MCF 10A (cell line): ENCODE measurements at regions not wholly inside any gene's neighbourhood (a gene's known extent, or its start where the extent isn't known, plus 50 kb on each side); places are given as distances from the start of the nearest gene placed in this dataset.

ENCODE experiments used
- BruUV-seq: library from RNA; stranded (reverse); fragments of 400-500 nt; replicated peaks from 2 replicates; lab custom pipeline; 2021; lab: Mats Ljungman, UMichigan
- CTCF ChIA-PET: fragments of 300-600 bp; sonication (Branson Sonifier 250); formaldehyde crosslinking; extraction: SDS; loops from one replicate; lab custom pipeline; 2021; ENCODE audit warnings: antibody characterized with exemption, inconsistent platforms; lab: Yijun Ruan, JAX
- POLR2A ChIA-PET: fragments of 300-600, 350-650 bp; sonication (Branson Sonifier 250); formaldehyde crosslinking; extraction: SDS; loops from one replicate; lab custom pipeline; 2020; ENCODE audit warnings: antibody characterized with exemption, inconsistent platforms; lab: Yijun Ruan, JAX
- DNase-seq: peaks from one replicate; pipeline ENCODE4 v3.0.0-alpha.2; 2018; ENCODE audit not compliant: unreplicated experiment
- H3K27ac Mint-ChIP-seq: one replicate; pipeline ENCODE4 v1.8.0; 2022; ENCODE audit warnings: mild to moderate bottlenecking, low read depth, mixed read lengths; ENCODE audit not compliant: unreplicated experiment
- H3K27me3 Mint-ChIP-seq: one replicate; pipeline ENCODE4 v1.8.0; 2022; ENCODE audit warnings: mixed read lengths; ENCODE audit not compliant: insufficient read depth, unreplicated experiment
- H3K36me3 Mint-ChIP-seq: one replicate; pipeline ENCODE4 v1.8.0; 2022; ENCODE audit warnings: mild to moderate bottlenecking, moderate library complexity, mixed read lengths; ENCODE audit not compliant: insufficient read depth, unreplicated experiment
- H3K4me1 Mint-ChIP-seq: one replicate; pipeline ENCODE4 v1.8.0; 2022; ENCODE audit warnings: mixed read lengths; ENCODE audit not compliant: insufficient read depth, unreplicated experiment
- H3K4me3 Mint-ChIP-seq: one replicate; pipeline ENCODE4 v1.8.0; 2022; ENCODE audit warnings: mild to moderate bottlenecking, moderate library complexity, mixed read lengths; ENCODE audit not compliant: unreplicated experiment
- H3K9me3 Mint-ChIP-seq: one replicate; pipeline ENCODE4 v1.8.0; 2022; ENCODE audit warnings: mixed read lengths; ENCODE audit not compliant: unreplicated experiment
- CTCF ChIP-seq: fragments of 200-600 bp; IDR thresholded peaks from one replicate; pipeline ENCODE4 v1.8.0; 2022; ENCODE audit warnings: antibody characterized with exemption, mild to moderate bottlenecking; ENCODE audit not compliant: unreplicated experiment
- intact Hi-C: fragments of 100-400 bp; cut with micrococcal nuclease; formaldehyde crosslinking; loops from 2 replicates; pipeline ENCODE4 v1.14.1; 2022

- Mint-ChIP-seq H3K27me3 (no peaks in the 10 kb centered on the region), H3K36me3 (no peaks in the 10 kb centered on the region), H3K4me1 (no peaks in the 10 kb centered on the region), H3K9me3 (no peaks in the 10 kb centered on the region), H3K27ac (no peak overlapping the region), H3K4me3 (no peak overlapping the region)
- ChIA-PET CTCF (no interaction called here), POLR2A (no interaction called here)
- no peak for DNase-seq
- BruUV-seq, result no TSS peak
- intact Hi-C loops, result no loop called here
- no peak for TF ChIP-seq CTCF
These were observed 633.1 kb upstream of the BOD1L1 start for GRCh38 chr4:14260591-14260990.

GRCh38 chr4:14262221-14262620, 634.7 kb upstream of the BOD1L1 start:
- no peak overlapping the region for H3K4me3 Mint-ChIP-seq
- no peaks in the 10 kb centered on the region for H3K4me1 Mint-ChIP-seq
- no peak overlapping the region for H3K27ac Mint-ChIP-seq
- ChIA-PET CTCF (no interaction called here), POLR2A (no interaction called here)
- no peak for DNase-seq
- H3K36me3 Mint-ChIP-seq, result no peaks in the 10 kb centered on the region
- H3K9me3 Mint-ChIP-seq, result no peaks in the 10 kb centered on the region
- intact Hi-C loops, result no loop called here
- no TSS peak for BruUV-seq
- H3K27me3 Mint-ChIP-seq, result no peaks in the 10 kb centered on the region
- no peak for TF ChIP-seq CTCF

- peak; percentile 14 for DNase-seq
- intact Hi-C loops, result no loop called here
- H3K4me3 Mint-ChIP-seq, result no peak overlapping the region
- no TSS peak for BruUV-seq
- no peak overlapping the region for H3K27ac Mint-ChIP-seq
- ChIA-PET POLR2A (interaction anchor here (0.6 kb wide), 1 partner anchor 390 kb away, joined by 3 read pairs; no protein-coding TSS in a partner anchor), CTCF (interaction anchor here (0.6 to 1.8 kb wide), 2 partner anchors 9 to 24 kb away, joined by 3 to 5 read pairs; no protein-coding TSS in a partner anchor)
- H3K36me3 Mint-ChIP-seq, result no peaks in the 10 kb centered on the region
- no peaks in the 10 kb centered on the region for H3K9me3 Mint-ChIP-seq
- no peak for TF ChIP-seq CTCF
- H3K27me3 Mint-ChIP-seq, result no peaks in the 10 kb centered on the region
- H3K4me1 Mint-ChIP-seq, result no peaks in the 10 kb centered on the region
These were observed 636.9 kb upstream of the BOD1L1 start for GRCh38 chr4:14264437-14264836.

GRCh38 chr4:14265651-14266050, 638.1 kb upstream of the BOD1L1 start:
- ChIA-PET CTCF (interaction anchor here (0.6 to 1.8 kb wide), 3 partner anchors 10 to 539 kb away, joined by 3 to 5 read pairs (median 3); no protein-coding TSS in a partner anchor), POLR2A (no interaction called here)
- DNase-seq, result no peak
- no peak overlapping the region for H3K27ac Mint-ChIP-seq
- BruUV-seq, result no TSS peak
- H3K36me3 Mint-ChIP-seq, result no peaks in the 10 kb centered on the region
- H3K27me3 Mint-ChIP-seq, result no peaks in the 10 kb centered on the region
- TF ChIP-seq CTCF, result no peak
- intact Hi-C loops, result no loop called here
- no peaks in the 10 kb centered on the region for H3K4me1 Mint-ChIP-seq
- no peaks in the 10 kb centered on the region for H3K9me3 Mint-ChIP-seq
- no peak overlapping the region for H3K4me3 Mint-ChIP-seq
